ENCODE measurements at regions not wholly inside any gene's neighbourhood (a gene's known extent, or its start where the extent isn't known, plus 50 kb on each side); places are given as distances from the start of the nearest gene placed in this dataset.

- H3K36me3 ChIP-seq (ENCODE audit: control insufficient read depth in 2 of 2, insufficient read depth in 1 of 2, low read length in 2 of 2) = no peaks in the 10 kb centered on the region
- H3K27ac ChIP-seq (ENCODE audit: extremely low read depth, low read depth, low read length) = no peak overlapping the region
- CTCF ChIA-PET = no interaction called here
- TF ChIP-seq ZNF548 (tag by site-specific recombination; IDR thresholded peaks at IDR 0.05) (no peak), ZNF132 (tag by site-specific recombination; IDR thresholded peaks at IDR 0.05; ENCODE audit: borderline replicate concordance) (no peak), ZBTB49 (tag by site-specific recombination; IDR thresholded peaks at IDR 0.05; ENCODE audit: low read depth) (no peak), ZFP37 (tag by site-specific recombination; IDR thresholded peaks at IDR 0.05) (no peak), ZNF10 (tag by site-specific recombination; IDR thresholded peaks at IDR 0.05) (no peak), GLI4 (tag by site-specific recombination; IDR thresholded peaks at IDR 0.05) (no peak), ZNF155 (tag by site-specific recombination; IDR thresholded peaks at IDR 0.05) (no peak), ZBTB21 (tag by site-specific recombination; IDR thresholded peaks at IDR 0.05) (no peak), ZNF701 (tag by site-specific recombination; IDR thresholded peaks at IDR 0.05) (no peak)
- H3K4me3 ChIP-seq (ENCODE audit: low read depth, low read length) = no peak overlapping the region
- H3K4me1 ChIP-seq (ENCODE audit: control insufficient read depth, insufficient read depth, low read length) = no peaks in the 10 kb centered on the region
- POLR2A ChIA-PET = no interaction called here
- H3K9me3 ChIP-seq (ENCODE audit: control insufficient read depth, insufficient read depth, low read depth, low read length) = no peaks in the 10 kb centered on the region
Measured at GRCh38 chr4:115433491-115433890, 320.1 kb upstream of the NDST4 start.

- ChIA-PET POLR2A (no interaction called here), CTCF (no interaction called here)
- no peaks in the 10 kb centered on the region for H3K4me1 ChIP-seq (ENCODE audit: control insufficient read depth, insufficient read depth, low read length)
- TF ChIP-seq ZNF510 (tag by site-specific recombination; IDR thresholded peaks at IDR 0.05; ENCODE audit: insufficient replicate concordance) (no peak), ZNF639 (tag by site-specific recombination; IDR thresholded peaks at IDR 0.05) (no peak), ZNF580 (tag by site-specific recombination; IDR thresholded peaks at IDR 0.05) (no peak), ZNF558 (tag by site-specific recombination; IDR thresholded peaks at IDR 0.05) (no peak), ZBTB8A (tag by site-specific recombination; IDR thresholded peaks at IDR 0.05) (no peak), ZNF426 (tag by site-specific recombination; IDR thresholded peaks at IDR 0.05) (no peak), ZNF16 (tag by site-specific recombination; IDR thresholded peaks at IDR 0.05; ENCODE audit: low read depth) (no peak), SALL2 (tag by site-specific recombination; IDR thresholded peaks at IDR 0.05; ENCODE audit: borderline replicate concordance) (no peak), ZNF157 (tag by site-specific recombination; IDR thresholded peaks at IDR 0.05) (no peak), SP2 (tag by site-specific recombination; IDR thresholded peaks at IDR 0.05) (no peak), ZEB2 (tag by site-specific recombination; IDR thresholded peaks at IDR 0.05) (no peak)
- no peaks in the 10 kb centered on the region for H3K9me3 ChIP-seq (ENCODE audit: control insufficient read depth, insufficient read depth, low read depth, low read length)
- H3K27ac ChIP-seq (ENCODE audit: extremely low read depth, low read depth, low read length) = no peak overlapping the region
- no peaks in the 10 kb centered on the region for H3K36me3 ChIP-seq (ENCODE audit: control insufficient read depth in 2 of 2, insufficient read depth in 1 of 2, low read length in 2 of 2)
- H3K4me3 ChIP-seq (ENCODE audit: low read depth, low read length) = no peak overlapping the region
Measured at GRCh38 chr4:115430024-115430423, 316.6 kb upstream of the NDST4 start.

- Histone ChIP-seq H3K4me1 (ENCODE audit: control insufficient read depth, insufficient read depth, low read length) (no peaks in the 10 kb centered on the region), H3K27ac (ENCODE audit: extremely low read depth, low read depth, low read length) (no peak overlapping the region), H3K4me3 (ENCODE audit: low read depth, low read length) (no peak overlapping the region), H3K36me3 (ENCODE audit: control insufficient read depth in 2 of 2, insufficient read depth in 1 of 2, low read length in 2 of 2) (no peaks in the 10 kb centered on the region), H3K9me3 (ENCODE audit: control insufficient read depth, insufficient read depth, low read depth, low read length) (no peaks in the 10 kb centered on the region)
- POLR2A ChIA-PET = no interaction called here
- CTCF ChIA-PET = no interaction called here
- TF ChIP-seq ZNF670 (tag by site-specific recombination; IDR thresholded peaks at IDR 0.05; ENCODE audit: low read depth) (no peak), PRDM1 (tag by site-specific recombination; IDR thresholded peaks at IDR 0.05) (no peak), ZNF202 (tag by site-specific recombination; IDR thresholded peaks at IDR 0.05; ENCODE audit: borderline replicate concordance) (no peak), ATF2 (tag by site-specific recombination; IDR thresholded peaks at IDR 0.05; ENCODE audit: low read depth) (no peak), ZNF274 (IDR thresholded peaks at IDR 0.05; ENCODE audit: low read length) (no peak), ZNF274 (tag by site-specific recombination; IDR thresholded peaks at IDR 0.05; ENCODE audit: borderline replicate concordance) (no peak), ZBTB44 (tag by site-specific recombination; IDR thresholded peaks at IDR 0.05) (no peak), ZNF112 (tag by site-specific recombination; IDR thresholded peaks at IDR 0.05) (no peak), ZNF10 (tag by site-specific recombination; IDR thresholded peaks at IDR 0.05) (no peak), ZBTB21 (tag by site-specific recombination; IDR thresholded peaks at IDR 0.05) (no peak)
Measured at GRCh38 chr4:115428455-115428854, 315.0 kb upstream of the NDST4 start.
